GM18868 (cell line): ENCODE measurements at regions not wholly inside any gene's neighbourhood (a gene's known extent, or its start where the extent isn't known, plus 50 kb on each side); places are given as distances from the start of the nearest gene placed in this dataset.
"Not testable (repeated sequence)": the region's sequence is repeated elsewhere in the genome, so short reads cannot be mapped to it uniquely, and the experiment has no call there.

Source experiments
- ATAC-seq: cut with Tn5 transposase; IDR thresholded peaks from one replicate; pipeline ENCODE4 v1.9.1; 2021; ENCODE audit warnings: mild to moderate bottlenecking, moderate library complexity; ENCODE audit not compliant: unreplicated experiment

DNA sequence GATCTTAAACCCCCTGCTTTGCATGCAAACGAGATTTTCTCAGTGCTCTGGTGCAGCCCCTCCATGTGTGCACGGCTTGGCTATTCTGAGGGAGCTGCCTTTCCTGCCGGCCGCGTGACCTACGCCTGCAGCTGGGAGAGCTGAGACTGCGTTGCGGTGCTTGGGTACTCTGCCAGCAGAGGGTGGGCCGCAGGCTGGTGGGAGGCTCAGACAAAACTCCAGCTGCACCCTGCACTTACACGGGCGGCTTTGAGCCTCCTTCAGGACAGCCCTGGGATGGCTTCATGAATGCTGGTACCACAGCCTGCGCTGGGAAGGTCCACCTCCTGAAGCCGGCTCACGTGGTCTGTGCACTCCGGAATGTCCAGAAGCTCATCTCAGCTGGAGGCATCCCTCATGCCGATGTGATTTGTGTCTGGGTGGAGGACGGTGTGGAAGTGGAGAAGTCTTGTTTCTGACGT is 223.7 kb downstream of the DLL1 start:
- no peak for ATAC-seq

DNA sequence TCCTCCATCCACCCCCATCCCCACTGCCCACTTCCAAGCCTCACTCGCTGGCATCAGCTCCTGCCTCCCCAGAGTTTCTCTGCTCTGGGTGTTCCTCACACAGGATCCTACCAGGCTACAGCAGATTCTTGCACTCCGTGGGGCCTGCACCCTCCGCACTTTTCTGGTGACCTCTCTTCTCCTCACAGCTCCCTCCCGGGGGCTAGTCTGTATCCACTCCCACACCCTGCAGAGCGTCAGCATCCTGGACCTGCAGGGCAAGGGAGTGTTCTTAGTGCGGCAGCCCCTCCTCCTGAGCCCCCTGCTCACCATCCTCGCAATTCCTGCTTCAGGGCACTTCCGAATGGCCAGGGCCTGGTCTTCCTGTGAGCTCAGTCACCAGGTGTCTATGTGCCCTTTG is 224.2 kb downstream of the DLL1 start:
- no peak for ATAC-seq

DNA sequence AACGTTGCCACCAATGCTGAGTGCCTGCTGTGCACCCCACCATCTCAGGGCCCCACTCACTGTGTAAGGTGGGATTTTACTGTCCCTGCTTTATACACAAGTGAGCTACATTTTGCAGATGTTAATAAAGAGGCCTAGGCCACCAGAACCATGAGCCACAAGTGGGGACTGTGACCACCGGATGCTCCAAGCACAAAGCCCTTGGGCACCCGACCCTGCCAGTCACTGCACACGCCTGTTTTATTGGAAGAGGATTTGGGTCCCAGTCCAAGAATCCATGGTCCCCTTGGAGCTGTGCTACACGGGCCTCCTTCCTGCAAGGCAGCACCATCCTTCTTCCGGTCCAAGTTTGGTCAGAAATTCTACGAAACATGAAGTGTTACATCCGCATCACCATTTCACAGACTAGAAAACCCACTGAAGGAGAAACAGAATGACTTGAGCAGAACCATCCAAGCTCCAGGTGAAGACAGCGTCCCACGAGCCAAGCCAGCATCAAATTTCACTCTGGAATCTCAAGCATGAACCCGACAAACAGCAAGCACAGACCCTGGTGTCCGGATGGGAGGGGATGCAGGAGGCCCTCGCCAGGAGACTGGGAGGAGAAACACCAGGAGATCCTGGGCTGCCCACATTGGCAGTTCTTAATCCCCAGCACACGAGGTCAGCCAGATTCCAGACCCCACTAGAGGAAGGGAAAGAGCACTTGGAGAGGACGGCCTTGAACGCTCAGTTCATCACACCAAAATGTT is 226.9 kb downstream of the DLL1 start:
- ATAC-seq = no peak

DNA sequence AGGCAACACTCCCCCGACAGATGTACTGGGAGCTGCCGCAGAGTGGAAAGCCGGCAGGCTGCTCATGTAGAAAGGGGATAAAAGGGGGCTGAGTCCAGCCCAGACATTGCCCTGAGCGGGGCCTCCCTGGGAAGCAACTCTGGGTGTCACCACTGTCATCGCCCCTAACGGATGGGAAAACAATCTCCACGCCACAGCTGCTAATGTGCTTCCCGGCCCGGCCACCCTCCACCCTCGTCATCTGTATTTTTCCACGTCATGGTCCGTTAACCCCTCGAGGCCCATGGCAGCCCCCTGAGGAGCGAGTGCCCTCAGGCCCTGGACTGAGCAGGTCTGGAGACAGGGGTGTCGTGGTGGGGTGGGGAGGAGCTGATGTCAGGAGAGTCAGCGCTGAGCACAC is 227.4 kb downstream of the DLL1 start:
- ATAC-seq = no peak

DNA sequence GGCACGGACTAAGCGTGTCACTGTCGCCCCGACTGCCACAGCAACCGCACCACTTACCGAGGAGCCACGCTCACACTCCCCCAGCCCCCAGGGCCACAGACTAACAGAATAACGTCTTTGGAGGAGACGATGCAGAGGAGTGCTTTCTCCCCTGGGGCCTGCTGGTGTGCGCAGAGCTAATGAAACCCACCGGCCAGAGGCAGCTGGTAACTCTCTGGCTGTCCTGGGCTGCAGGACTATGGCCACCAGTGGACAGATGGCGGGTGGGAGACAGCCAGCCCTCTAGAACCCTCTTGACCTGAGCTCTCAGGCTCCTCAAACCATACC is 228.0 kb downstream of the DLL1 start:
- no peak for ATAC-seq

DNA sequence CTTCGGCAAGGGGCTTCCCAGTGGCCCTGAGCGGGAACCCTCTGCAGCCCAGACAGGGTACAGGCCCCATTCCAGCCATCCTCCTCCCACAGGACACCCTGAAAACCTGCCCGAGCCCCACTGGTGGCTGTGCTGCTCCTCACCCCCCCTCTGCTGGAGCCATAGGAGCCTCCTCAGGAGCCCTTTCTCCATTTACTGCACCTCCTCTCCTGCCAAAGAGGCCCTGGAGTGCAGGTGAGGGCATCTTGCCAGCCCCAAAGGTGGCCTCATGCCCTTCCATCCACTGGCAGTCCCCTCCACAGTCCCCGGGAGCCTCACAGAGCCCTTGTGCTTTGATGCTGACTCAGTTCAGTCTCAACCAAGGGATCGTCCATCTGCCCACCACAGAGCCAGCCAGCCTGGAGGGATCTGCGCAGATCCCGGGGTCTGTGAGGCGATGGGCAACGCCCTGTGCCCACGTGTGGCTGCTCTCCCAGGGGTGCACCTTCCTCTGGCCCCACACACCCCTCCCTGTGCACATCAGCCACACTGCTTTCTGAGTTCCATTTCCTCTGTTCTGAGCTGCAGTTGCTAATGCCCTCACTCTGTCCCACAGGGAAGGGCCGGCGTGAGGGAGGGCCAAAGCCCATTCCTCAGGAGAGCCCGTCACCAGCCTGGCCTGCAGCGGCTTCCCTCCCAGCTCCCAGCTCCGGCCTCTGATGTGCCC is 228.5 kb downstream of the DLL1 start:
- ATAC-seq = no peak

DNA sequence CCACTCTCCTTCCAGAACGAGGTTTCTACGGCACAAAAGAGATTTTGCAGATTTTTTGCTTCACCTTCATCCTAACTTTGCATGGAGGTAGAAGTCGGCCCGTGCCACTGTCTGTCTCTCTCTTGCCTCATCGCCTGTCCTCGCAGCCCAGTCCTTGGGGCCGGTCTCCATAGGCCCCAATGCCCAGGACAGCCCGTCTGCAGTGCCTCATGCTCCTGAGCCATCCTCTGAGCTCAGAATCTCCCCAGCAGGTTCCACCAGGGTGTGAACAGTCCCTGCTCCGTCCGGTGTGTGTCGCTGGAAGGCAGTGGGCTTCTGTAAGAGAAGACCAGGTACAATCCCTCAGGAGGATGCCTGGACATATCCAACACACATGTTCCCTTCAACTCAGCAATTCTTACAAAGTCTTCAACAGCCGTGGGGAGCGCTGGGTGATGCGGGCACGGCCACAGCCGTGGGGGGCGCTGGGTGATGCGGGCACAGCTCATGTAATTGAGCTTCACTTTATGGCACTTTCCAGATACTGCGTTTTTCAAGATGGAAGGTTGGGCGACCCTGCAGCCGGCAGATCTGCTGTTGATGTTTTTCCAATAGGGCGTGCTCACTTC is 231.9 kb downstream of the DLL1 start:
- no peak for ATAC-seq

DNA sequence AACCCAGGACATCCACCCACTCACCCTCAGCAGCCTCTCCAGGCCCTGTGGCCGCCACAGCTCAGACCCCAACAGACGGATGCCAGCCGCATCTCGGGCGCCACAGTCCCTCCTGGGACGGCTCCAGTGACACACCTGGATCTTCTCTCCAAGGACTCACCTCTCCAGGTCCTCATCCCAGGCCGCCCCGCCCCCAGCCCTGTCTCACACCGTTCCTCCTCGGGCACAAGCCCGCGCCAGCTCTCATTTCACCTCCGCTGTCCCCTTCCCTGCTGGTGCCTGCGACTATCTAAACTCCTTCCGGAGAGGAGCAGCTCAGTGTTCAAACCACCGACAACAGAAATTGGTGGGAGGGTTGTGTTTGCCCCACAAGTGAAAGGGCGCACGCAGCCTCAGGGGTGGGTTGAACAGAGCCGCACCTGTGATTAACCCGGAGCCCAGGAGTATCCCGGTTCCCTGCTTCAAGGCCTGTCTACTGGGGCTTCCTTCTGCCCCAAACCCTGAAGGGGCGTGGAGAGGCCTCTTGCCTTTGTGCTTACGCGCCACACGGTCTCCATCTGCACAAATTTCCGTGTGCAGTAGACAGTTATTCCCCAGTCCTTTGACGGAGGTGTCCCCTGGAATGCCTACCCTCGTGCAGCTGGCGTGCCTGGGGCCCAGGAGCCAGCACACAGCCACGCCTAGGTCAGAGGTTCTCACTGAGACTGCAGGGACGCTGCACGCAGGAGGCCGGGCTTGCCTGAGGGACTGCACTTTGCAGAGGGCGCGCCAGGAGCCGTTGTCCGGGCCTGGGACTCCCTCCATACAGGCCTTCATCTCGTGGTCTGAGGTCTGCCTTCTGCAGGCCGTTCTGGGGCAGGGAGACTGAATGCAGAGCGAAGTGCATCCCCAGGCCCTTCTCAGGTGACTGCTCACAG is 232.7 kb downstream of the DLL1 start:
- ATAC-seq = no peak

DNA sequence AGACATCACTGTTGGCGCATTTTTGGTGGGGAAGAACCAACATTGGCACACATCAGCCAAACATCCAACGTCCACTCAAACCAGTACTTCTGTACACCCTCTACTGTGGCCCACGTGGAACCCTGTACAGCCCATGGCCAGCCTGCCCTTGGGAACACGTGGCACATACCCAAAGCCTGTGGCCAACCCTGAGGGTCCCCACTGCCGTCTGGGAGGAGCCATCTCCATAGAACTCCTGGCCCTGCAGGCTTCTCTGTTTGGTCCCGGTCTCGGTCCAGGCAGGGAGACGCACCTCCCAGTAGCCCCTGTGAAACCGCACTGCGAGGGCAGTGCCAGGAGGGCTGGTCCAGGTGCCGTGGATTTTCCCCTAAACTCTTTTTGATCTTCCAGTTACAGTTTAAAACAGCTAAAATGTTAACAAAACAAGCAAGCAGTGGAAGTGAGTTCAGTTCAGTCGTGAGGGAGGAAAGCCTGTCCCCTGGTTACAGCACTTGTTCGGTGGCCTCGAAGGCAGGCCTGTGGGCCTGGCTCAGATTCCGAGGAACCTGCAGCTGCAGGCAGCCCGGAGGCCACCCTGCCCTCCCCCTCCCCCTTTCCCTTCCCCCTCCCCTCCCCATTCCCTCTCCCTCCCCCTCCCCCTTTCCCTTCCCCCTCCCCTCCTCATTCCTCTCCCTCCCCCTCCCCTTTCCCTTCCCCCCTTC is 233.7 kb downstream of the DLL1 start:
- ATAC-seq = no peak

DNA sequence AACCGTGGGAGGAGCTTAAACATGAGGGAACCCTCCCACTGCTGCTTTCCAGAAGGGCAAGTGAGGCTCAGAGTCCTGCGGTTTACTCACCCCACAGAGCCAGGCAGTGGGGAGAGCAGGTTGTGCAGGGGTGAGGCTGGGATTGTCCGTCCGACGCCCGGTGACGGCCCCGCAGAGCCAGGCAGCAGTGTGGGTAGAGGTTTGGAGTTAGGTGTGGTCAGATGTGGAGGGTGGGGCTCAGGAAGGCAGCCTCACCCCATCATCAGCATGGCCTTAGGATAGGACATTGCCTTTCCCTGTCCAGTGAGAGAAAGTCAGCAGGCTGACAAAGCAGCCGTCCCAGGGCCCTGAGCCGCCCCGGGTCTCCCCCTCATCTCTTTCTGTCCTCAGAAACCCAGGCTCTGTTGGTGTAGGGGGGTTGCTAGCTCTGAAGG is 234.6 kb downstream of the DLL1 start:
- no peak for ATAC-seq

DNA sequence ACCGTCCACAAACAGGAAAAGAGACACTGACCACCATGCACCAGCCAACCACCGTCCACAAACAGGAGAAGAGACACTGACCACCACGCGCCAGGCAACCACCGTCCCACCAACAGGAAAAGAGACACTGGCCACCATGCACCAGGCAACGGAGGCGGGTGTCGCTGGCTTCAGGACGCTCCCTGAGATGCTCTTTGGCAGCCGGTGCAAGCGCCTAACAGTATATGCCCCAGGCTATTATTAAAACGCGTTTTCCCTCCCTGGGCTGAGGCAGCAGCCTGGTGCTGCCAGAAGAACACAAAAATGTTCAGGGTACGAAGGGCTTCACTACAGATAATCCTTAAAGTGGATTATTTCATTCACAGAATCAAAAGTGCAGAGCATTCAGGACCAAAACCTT is 235.1 kb downstream of the DLL1 start:
- ATAC-seq = not testable (repeated sequence)

DNA sequence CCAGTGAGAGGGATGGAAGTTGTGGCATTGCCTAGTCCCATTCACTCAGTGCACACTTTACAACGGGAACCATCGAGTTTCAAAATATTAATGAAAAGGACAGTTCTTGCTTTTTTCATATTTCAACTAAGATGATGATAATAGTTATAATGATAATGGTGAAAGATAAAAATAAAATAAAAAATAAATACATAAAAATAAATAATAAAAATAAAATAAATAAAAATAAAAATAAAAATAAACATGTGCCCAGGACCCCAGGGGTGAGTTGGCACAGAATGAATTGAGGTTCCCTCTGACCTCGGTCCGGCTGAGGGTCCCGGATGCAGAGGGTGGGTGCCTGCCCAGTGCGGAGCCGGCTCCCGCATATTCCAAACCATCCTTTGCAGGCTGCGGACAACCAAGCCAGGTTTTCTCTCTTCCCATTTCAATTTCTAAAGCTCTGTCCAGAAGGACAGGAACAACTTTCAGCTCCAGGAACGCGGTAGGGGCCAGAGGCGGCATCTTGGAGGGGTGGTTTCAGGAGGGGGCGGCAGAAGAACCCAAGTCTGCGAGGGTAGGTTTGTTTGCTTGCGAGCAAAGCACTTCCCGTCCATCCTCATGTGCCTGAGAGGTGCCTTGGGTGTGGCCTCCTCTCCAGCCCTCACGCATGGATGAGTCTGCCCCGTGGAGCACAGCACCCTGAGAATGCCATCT is 236.8 kb downstream of the DLL1 start:
- ATAC-seq = no peak

DNA sequence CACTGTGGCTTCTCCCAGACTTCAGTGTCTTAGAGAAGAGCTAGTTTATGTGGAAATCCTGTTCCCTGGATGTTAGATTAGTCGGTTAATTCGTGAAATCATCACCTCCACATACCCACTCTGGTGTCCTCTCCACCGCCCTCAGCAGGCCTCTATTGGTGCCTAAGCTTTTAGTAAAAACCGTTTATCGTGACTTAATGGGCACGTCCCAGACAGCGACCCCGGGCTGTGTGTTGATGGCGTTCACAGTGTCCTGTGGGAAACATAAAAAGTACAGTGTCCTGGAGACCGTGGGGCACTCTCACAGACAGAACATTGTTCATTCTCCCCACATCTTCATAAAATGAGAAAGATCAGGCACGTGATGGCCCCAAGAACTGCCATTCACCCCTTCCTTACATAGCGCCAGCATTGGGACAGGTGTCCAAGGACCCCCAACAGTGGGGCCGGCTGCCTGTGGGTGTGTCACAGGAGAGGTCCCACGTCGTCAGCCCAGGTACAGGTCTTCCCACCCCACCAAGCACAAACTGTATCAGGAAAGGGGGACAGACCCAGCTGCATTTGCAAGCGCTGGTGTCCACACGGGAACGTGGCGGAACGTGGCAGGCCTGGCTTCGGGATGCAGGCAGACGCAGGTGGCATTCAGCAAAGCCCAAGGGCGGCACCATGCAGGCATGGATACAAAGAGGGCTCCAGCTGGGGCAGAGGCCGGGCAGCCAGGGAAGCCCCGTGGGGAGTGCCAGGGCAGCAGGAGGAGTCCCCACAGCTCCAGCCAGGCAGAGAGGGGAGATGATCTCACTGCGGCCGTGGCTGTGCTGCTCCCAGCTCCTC is 237.7 kb downstream of the DLL1 start:
- ATAC-seq = no peak

DNA sequence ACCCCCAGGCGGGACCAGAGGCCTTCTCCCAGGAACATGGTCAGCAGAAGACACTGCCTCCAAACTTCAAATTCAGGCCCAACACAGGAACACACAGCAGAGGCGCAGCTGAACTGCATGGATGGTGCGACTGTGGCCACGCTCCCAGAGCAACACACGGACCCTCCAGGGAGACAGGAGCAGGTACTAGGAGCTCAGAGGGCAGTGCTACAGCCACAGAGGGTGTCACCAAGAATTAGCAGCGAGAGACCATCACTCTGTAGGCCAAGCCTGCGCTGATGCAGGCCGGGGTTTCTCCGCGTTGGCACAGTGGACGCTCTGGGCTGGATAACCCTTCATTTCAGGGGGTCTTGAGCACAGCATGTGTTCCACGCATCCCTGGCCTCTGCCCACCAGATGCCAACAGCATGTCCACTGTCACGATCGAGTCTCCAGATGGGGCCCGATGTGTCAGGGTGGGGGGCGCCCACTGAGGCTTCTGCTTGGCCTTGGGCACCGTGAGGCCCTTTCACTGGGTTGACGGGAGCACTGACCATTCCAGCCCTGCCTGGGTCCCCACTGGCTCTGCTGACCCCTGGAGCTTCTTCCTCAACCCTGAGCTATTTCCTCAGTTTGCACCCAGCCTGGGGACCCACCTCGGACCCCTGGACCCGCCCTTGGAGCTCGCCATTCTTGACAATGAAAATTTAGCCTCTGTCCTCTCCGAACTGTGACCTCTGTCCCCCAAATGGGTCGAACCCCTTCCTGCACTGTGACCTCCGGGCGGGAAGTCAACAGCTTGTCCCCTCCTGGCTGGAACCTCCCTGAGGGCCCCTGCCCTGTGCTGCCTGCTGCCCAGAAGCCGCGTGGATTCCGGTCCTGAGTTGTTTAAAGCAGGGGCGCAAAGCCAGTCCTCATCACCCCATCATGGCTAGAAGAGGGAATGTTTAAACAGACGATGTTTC is 239.4 kb downstream of the DLL1 start:
- no peak for ATAC-seq

DNA sequence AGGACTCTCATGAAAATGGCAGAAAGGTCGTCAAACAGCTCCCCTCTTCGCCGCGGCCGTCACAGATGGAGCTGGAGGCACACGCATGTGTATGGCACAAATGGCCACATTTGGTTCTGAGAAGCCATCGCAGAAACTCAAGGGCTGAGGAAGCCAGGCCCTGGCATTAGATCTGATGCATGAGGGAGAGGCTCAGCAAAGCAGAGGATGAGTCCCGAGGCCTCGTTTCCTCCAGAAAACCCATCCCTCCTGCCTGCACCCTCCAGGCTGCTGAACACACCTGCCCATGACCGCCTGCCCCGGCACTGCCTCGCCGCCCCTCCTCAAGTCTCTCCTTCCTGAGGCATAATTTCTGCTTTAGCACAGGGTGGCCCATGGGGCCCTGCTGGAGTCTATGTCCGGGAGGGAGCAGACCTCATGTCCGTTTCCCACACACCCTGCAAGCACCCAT is 240.3 kb downstream of the DLL1 start:
- ATAC-seq = no peak

DNA sequence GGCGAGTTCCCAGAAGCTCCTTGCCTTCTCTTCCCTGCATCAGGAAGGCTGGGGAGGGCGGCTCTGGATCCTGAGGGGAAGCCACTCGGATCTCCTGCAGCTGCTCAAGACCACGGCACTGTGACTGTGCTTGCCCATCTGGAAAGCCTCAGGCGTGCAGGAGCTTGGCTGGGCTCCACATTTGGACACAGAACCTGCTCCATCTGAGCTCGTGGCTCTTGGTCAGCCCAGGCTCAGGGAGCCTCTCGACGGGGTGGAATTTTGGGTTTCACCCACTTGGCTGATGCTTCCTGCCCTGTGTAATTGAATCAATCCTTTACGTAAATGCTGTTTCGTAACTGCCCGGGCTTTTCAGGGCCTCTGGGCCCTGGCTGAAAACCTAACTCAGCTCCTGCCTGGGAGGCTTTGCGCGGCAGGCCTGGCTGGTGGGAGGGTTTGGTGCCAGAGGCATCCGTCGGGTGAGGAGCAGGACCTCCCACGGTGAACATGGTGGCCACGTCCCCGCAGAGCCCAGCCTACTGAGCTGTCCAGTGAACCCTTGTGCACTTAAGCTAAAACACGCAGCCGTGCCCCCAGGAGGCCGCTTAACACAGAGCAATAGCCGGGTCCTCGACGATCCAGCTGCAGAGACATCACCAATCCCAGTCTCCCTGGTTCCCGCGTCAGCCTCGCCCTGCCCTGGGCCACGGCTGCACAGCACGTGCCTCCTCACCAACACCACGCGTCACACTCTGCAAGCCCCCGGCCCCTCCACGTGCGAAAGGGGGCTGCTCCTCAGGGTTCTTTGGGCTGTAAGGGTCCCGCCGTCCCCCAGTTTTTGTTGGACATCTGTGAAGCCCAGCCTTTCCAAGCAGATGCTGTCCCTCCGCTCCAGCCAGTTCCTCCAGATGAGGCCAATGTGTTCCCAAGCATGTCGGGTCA is 241.0 kb downstream of the DLL1 start:
- no peak for ATAC-seq
